ENCODE measurements at regions not wholly inside any gene's neighbourhood (a gene's known extent, or its start where the extent isn't known, plus 50 kb on each side); places are given as distances from the start of the nearest gene placed in this dataset.

DNA sequence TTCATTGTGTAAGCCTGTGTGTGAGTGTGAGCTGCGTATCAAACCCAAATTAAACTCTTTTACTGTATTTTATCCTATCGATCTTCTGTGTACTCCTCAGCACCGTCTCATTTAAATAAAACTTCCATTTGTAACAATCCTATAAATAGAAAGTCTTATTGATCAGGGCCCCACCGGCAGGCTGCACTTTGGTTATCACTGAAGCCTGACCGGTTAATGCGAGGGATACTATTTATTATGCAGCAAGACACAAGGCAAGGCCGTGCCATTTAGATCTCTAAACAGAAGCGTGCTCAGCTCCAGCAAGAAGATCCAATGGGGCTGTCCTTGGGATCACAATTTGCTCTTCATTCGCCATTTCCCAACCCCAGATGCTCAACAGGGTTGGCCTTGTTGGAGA, 252.6 kb upstream of the TSHZ3 start:
- TF ChIP-seq, protein P1, sequence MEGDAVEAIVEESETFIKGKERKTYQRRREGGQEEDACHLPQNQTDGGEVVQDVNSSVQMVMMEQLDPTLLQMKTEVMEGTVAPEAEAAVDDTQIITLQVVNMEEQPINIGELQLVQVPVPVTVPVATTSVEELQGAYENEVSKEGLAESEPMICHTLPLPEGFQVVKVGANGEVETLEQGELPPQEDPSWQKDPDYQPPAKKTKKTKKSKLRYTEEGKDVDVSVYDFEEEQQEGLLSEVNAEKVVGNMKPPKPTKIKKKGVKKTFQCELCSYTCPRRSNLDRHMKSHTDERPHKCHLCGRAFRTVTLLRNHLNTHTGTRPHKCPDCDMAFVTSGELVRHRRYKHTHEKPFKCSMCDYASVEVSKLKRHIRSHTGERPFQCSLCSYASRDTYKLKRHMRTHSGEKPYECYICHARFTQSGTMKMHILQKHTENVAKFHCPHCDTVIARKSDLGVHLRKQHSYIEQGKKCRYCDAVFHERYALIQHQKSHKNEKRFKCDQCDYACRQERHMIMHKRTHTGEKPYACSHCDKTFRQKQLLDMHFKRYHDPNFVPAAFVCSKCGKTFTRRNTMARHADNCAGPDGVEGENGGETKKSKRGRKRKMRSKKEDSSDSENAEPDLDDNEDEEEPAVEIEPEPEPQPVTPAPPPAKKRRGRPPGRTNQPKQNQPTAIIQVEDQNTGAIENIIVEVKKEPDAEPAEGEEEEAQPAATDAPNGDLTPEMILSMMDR (conservative IDR thresholded peaks at IDR 0.05; ENCODE audit: low read depth, low read length) = no peak
- DNase-seq (ENCODE audit: low read depth) = no peak
- no peak overlapping the region for H3K4me3 ChIP-seq (ENCODE audit: low read length)

DNA sequence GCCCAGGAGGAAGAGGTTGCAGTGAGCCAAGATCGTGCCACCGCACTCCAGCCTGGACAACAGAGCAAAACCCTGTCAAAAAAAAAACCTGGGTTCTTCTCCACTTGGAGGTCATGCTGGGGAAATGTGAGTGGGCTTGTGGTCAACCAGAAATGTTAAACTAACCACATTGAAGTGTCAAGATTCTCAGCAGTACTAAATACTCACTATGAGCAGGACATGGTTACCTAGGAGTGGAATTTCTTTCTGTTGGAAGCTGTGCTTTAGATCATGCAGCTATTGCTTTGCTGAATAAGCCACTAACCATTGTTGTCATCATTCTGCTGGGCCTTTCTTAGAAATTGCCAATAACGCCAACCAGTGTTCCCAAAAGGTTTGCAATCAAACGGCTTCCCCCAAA, 253.3 kb upstream of the TSHZ3 start:
- DNase-seq (ENCODE audit: low read depth) = no peak
- TF ChIP-seq, protein P1 (conservative IDR thresholded peaks at IDR 0.05; ENCODE audit: low read depth, low read length) = no peak
- H3K4me3 ChIP-seq (ENCODE audit: low read length) = no peak overlapping the region

DNA sequence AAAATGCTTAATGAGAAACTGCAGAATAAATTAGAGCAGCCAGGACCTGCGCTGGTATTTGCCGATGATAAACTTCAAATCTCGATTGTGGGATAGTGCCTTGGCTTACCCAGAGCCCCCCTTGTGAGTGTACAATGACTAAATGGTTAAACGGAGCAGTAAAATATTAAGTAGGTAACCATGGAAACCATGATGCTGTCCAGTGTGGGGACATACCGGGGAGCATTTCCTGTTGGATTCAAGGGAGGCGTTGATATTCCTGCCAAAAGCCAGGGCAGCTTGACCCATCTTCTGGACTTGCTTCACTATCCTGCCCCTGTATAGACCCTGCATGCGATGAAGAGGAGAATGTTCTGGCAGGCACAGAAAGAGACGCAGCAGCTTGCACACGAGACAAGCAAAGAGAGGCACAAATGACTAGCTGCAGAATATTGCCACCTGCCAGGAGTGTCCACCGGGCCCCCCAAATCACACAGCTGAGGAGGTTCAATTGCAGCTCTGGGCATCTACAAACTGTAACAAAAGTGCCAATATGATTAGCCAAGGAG, 255.3 kb upstream of the TSHZ3 start:
- TF ChIP-seq, protein P1 (conservative IDR thresholded peaks at IDR 0.05; ENCODE audit: low read depth, low read length) = no peak
- DNase-seq (ENCODE audit: low read depth) = no peak
- H3K4me3 ChIP-seq (ENCODE audit: low read length) = no peak overlapping the region

DNA sequence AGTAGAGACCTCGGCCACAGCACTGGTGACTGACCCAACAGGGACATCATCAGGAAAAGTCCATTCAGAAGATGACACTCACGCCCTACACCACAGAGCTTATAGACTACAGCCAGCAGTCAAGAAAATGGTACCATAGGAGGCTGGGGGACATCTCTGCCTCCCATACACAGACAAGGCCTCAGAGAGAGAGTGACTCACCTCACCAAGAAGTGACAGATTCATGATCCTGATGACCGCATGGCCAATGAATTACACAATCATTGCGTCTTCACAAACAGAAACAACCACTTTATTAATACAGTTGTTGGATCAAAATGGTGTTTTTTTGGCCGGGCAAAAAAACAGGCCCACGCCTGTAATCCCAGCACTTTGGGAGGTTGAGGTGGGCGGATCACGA, 260.8 kb upstream of the TSHZ3 start:
- H3K4me3 ChIP-seq (ENCODE audit: low read length) = no peak overlapping the region
- TF ChIP-seq, protein P1 (conservative IDR thresholded peaks at IDR 0.05; ENCODE audit: low read depth, low read length) = no peak
- no peak for DNase-seq (ENCODE audit: low read depth)

DNA sequence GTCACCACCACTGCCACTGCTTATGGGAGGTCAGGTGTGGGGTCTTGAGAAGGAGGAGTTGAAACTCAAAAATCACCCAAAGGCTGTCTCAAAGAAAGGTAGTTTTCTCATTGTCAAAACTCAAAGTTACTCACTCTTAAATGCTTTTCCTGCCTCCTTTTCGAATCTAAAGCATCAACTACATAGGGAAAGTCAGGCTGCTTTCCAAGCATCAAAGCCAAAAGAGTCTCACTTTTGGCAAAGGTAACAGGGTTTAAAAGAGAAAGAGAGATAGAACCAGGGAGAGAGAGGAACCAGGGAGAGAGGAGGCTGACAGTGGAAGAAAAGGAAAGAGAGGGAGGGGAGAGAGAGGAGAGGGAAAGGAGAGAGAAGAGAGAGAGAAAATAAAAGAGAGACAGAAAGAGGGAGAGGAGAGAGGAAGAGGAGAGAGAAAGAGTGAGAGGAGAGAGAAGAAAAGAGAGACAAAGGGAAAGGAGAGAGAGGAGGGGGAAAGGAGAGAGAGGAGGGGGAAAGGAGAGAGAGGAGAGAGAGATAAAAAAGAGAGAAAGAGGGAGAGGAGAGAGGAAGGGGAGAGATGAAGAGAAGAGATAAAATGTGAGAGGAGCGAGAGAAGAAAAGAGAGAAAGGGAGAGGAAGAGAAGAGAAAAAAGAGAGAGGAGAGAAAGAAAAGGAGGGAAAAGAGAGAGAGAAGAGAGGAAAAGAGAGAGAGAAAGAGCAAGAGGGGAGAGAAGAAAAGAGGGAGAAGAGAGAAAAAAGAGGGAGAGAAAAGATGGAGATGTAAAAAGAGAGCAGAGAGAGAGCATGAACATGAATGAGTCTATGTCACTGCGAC, 262.0 kb upstream of the TSHZ3 start:
- no peak for DNase-seq (ENCODE audit: low read depth)
- TF ChIP-seq, protein P1 (conservative IDR thresholded peaks at IDR 0.05; ENCODE audit: low read depth, low read length) = no peak
- no peak overlapping the region for H3K4me3 ChIP-seq (ENCODE audit: low read length)

DNA sequence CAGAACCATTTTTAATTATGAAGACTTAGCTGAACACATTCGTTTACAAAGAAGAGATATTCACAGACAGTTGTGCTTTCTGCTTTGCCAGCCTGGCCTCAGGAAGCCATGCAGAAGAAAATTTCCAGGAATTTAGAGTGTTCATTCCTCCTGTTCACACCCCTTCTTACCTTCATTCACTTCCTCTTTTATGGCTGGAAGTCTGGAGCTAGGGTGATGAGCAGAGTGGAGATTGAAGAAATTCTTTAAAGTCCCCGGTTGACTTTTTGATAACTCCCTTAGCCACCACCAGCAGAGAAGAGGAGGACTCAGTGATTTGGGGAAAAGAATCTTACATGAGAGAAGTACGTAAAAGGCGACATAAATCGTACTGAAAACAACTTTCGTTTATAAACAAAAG, 263.6 kb upstream of the TSHZ3 start:
- no peak for DNase-seq (ENCODE audit: low read depth)
- TF ChIP-seq, protein P1 (conservative IDR thresholded peaks at IDR 0.05; ENCODE audit: low read depth, low read length) = no peak
- no peak overlapping the region for H3K4me3 ChIP-seq (ENCODE audit: low read length)

DNA sequence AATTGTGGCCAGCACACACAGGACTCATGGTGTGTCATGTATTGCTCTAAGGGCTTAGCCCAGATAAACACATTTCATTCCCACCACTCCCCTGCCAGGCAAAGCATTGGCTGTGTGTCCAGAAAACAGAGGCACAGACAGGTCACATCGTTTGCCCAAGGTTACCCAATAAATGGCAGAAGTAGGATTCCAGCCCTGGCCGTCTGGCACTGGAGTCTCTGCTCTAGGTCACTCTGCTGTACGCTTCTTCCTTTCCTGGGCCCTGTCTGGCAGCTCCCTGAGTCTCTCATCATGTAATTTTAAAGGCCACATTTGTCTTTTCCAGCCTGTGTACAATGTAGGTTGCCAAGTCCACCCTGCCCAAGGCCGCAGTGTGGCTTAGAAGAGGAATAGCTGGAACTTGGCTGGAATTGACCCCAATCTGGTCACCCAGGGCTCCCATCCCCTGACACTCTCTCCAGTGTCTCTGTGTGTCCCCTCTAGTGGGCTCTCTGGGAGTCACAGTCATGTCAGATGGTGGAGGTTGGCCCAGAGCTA, 264.5 kb upstream of the TSHZ3 start:
- no peak for DNase-seq (ENCODE audit: low read depth)
- TF ChIP-seq, protein P1 (conservative IDR thresholded peaks at IDR 0.05; ENCODE audit: low read depth, low read length) = no peak
- no peak overlapping the region for H3K4me3 ChIP-seq (ENCODE audit: low read length)
